IPS-15b (cell line): ENCODE measurements at regions not wholly inside any gene's neighbourhood (a gene's known extent, or its start where the extent isn't known, plus 50 kb on each side); places are given as distances from the start of the nearest gene placed in this dataset.
"Not testable (repeated sequence)": the region's sequence is repeated elsewhere in the genome, so short reads cannot be mapped to it uniquely, and the experiment has no call there.

Source experiments
- H3K27me3 ChIP-seq: one replicate; pipeline ENCODE4 v1.6.1; 2013; ENCODE audit warnings: low read length; ENCODE audit not compliant: control insufficient read depth, insufficient read depth
- H3K36me3 ChIP-seq: one replicate; pipeline ENCODE4 v1.6.1; 2013; ENCODE audit warnings: low read length; ENCODE audit not compliant: control insufficient read depth, insufficient read depth
- H3K4me1 ChIP-seq: one replicate; pipeline ENCODE4 v1.6.1; 2013; ENCODE audit warnings: mild to moderate bottlenecking, low read length; ENCODE audit not compliant: control insufficient read depth, insufficient read depth
- H3K4me3 ChIP-seq: one replicate; pipeline ENCODE4 v1.5.1; 2013; ENCODE audit warnings: low read depth, low read length
- H3K9ac ChIP-seq: one replicate; pipeline ENCODE4 v1.6.1; 2013; ENCODE audit warnings: low read depth, mild to moderate bottlenecking, low read length
- H3K9me3 ChIP-seq: one replicate; pipeline ENCODE4 v1.6.1; 2013; ENCODE audit warnings: mild to moderate bottlenecking, low read length; ENCODE audit not compliant: control insufficient read depth, insufficient read depth

- peaks cover 14% of the 10 kb centered on the region for H3K4me1 ChIP-seq
- peaks cover 3% of the 10 kb centered on the region for H3K36me3 ChIP-seq
- H3K9me3 ChIP-seq, result no peaks in the 10 kb centered on the region
- no peak overlapping the region for H3K4me3 ChIP-seq
- no peaks in the 10 kb centered on the region for H3K27me3 ChIP-seq
- no peak overlapping the region for H3K9ac ChIP-seq
Measured at GRCh38 chr7:16271990-16272665, 149.2 kb downstream of the CRPPA start.

- no peaks in the 10 kb centered on the region for H3K27me3 ChIP-seq
- no peak overlapping the region for H3K4me3 ChIP-seq
- no peak overlapping the region for H3K9ac ChIP-seq
- H3K9me3 ChIP-seq, result no peaks in the 10 kb centered on the region
- peaks cover 14% of the 10 kb centered on the region for H3K4me1 ChIP-seq
- H3K36me3 ChIP-seq, result peaks cover 3% of the 10 kb centered on the region
Measured at GRCh38 chr7:16271355-16271915, 149.9 kb downstream of the CRPPA start.

- peaks cover 14% of the 10 kb centered on the region for H3K4me1 ChIP-seq
- peaks cover 3% of the 10 kb centered on the region for H3K36me3 ChIP-seq
- no peaks in the 10 kb centered on the region for H3K27me3 ChIP-seq
- no peak overlapping the region for H3K9ac ChIP-seq
- H3K4me3 ChIP-seq, result no peak overlapping the region
- H3K9me3 ChIP-seq, result no peaks in the 10 kb centered on the region
Measured at GRCh38 chr7:16270844-16271243, 150.5 kb downstream of the CRPPA start.

- Histone ChIP-seq H3K9me3 (no peaks in the 10 kb centered on the region), H3K9ac (no peak overlapping the region), H3K36me3 (peaks cover 3% of the 10 kb centered on the region), H3K27me3 (no peaks in the 10 kb centered on the region), H3K4me1 (peaks cover 14% of the 10 kb centered on the region), H3K4me3 (no peak overlapping the region)
Measured at GRCh38 chr7:16268821-16269768, 152.2 kb downstream of the CRPPA start.

GRCh38 chr7:16267953-16268820 is 153.2 kb downstream of the CRPPA start:
- Histone ChIP-seq H3K36me3 (peaks cover under 1% of the 10 kb centered on the region), H3K4me3 (no peak overlapping the region), H3K9ac (no peak overlapping the region), H3K4me1 (peaks cover 12% of the 10 kb centered on the region), H3K27me3 (no peaks in the 10 kb centered on the region), H3K9me3 (no peaks in the 10 kb centered on the region)

- no peaks in the 10 kb centered on the region for H3K9me3 ChIP-seq
- H3K4me3 ChIP-seq, result no peak overlapping the region
- no peak overlapping the region for H3K9ac ChIP-seq
- peaks cover 5% of the 10 kb centered on the region for H3K4me1 ChIP-seq
- no peaks in the 10 kb centered on the region for H3K36me3 ChIP-seq
- no peaks in the 10 kb centered on the region for H3K27me3 ChIP-seq
Measured at GRCh38 chr7:16266877-16267276, 154.5 kb downstream of the CRPPA start.

- not testable (repeated sequence) for H3K27me3 ChIP-seq, H3K9ac ChIP-seq, H3K36me3 ChIP-seq, H3K4me3 ChIP-seq, H3K9me3 ChIP-seq, H3K4me1 ChIP-seq
Measured at GRCh38 chr7:16266470-16266869, 154.9 kb downstream of the CRPPA start.

- no peaks in the 10 kb centered on the region for H3K27me3 ChIP-seq
- H3K9me3 ChIP-seq, result no peaks in the 10 kb centered on the region
Measured at GRCh38 chr7:16265863-16266458, 155.4 kb downstream of the CRPPA start.

GRCh38 chr7:16264823-16265804 is 156.2 kb downstream of the CRPPA start:
- Histone ChIP-seq H3K9ac (no peak overlapping the region), H3K4me1 (no peaks in the 10 kb centered on the region), H3K27me3 (no peaks in the 10 kb centered on the region), H3K4me3 (no peak overlapping the region), H3K9me3 (no peaks in the 10 kb centered on the region), H3K36me3 (no peaks in the 10 kb centered on the region)

More at GRCh38 chr7:16265863-16266458, 155.4 kb downstream of the CRPPA start:
- Histone ChIP-seq H3K4me3 (no peak overlapping the region), H3K4me1 (peaks cover under 1% of the 10 kb centered on the region), H3K9ac (no peak overlapping the region), H3K36me3 (no peaks in the 10 kb centered on the region)

- no peaks in the 10 kb centered on the region for H3K27me3 ChIP-seq
- H3K4me1 ChIP-seq, result no peaks in the 10 kb centered on the region
- H3K9me3 ChIP-seq, result no peaks in the 10 kb centered on the region
- H3K4me3 ChIP-seq, result no peak overlapping the region
- H3K36me3 ChIP-seq, result no peaks in the 10 kb centered on the region
- no peak overlapping the region for H3K9ac ChIP-seq
Measured at GRCh38 chr7:16264036-16264819, 157.1 kb downstream of the CRPPA start.
